Cerebellar nuclear complex (tissue), 1 donor: ENCODE measurements at regions not wholly inside any gene's neighbourhood (a gene's known extent, or its start where the extent isn't known, plus 50 kb on each side); places are given as distances from the start of the nearest gene placed in this dataset.
"Not testable (repeated sequence)": the region's sequence is repeated elsewhere in the genome, so short reads cannot be mapped to it uniquely, and the experiment has no call there.

Experiments used
- DNase-seq, 2 experiments: peaks; one replicate each; lab custom pipeline; 2025; lab: John Stamatoyannopoulos, UW

- no peak for DNase-seq
These were observed 75.2 kb upstream of the TOP3B start for GRCh38 chr22:22057617-22058378.

- not testable (repeated sequence) for DNase-seq
These were observed 74.4 kb upstream of the TOP3B start for GRCh38 chr22:22056809-22057594.

GRCh38 chr22:22052548-22053139 is 70.1 kb upstream of the TOP3B start:
- DNase-seq, result not testable (repeated sequence)

GRCh38 chr22:22051032-22051431 is 68.4 kb upstream of the TOP3B start:
- not testable (repeated sequence) for DNase-seq

- DNase-seq, result no peak
These were observed 67.7 kb upstream of the TOP3B start for GRCh38 chr22:22050141-22050775.

GRCh38 chr22:22049684-22050083 is 67.1 kb upstream of the TOP3B start:
- DNase-seq, result no peak

- no peak for DNase-seq
These were observed 66.5 kb upstream of the TOP3B start for GRCh38 chr22:22048981-22049531.

GRCh38 chr22:22048318-22048942 is 65.8 kb upstream of the TOP3B start:
- DNase-seq, result no peak

GRCh38 chr22:22047776-22048175 is 65.2 kb upstream of the TOP3B start:
- DNase-seq, result no peak

- no peak for DNase-seq
These were observed 64.7 kb upstream of the TOP3B start for GRCh38 chr22:22047266-22047665.

GRCh38 chr22:22046370-22046769 is 63.8 kb upstream of the TOP3B start:
- no peak for DNase-seq

- DNase-seq, result no peak
These were observed 63.2 kb upstream of the TOP3B start for GRCh38 chr22:22045571-22046335.

- no peak for DNase-seq
These were observed 61.6 kb upstream of the TOP3B start for GRCh38 chr22:22044153-22044552.

GRCh38 chr22:22043296-22044078 is 60.9 kb upstream of the TOP3B start:
- no peak for DNase-seq

GRCh38 chr22:22042599-22043295 is 60.2 kb upstream of the TOP3B start:
- no peak for DNase-seq

GRCh38 chr22:22042009-22042408 is 59.4 kb upstream of the TOP3B start:
- no peak for DNase-seq

- DNase-seq, result no peak
These were observed 58.3 kb upstream of the TOP3B start for GRCh38 chr22:22040908-22041307.

- no peak for DNase-seq
These were observed 57.9 kb upstream of the TOP3B start for GRCh38 chr22:22040472-22040871.

- DNase-seq, result no peak
These were observed 56.9 kb upstream of the TOP3B start for GRCh38 chr22:22039286-22040074.
